DND-41 (cell line): ENCODE measurements at regions not wholly inside any gene's neighbourhood (a gene's known extent, or its start where the extent isn't known, plus 50 kb on each side); places are given as distances from the start of the nearest gene placed in this dataset.

Experiments used
- CTCF ChIP-seq: IDR thresholded peaks from 2 replicates; pipeline ENCODE4 v1.5.1; 2012; ENCODE audit warnings: borderline replicate concordance, low read length, moderate library complexity, mild to moderate bottlenecking; ENCODE audit not compliant: poor library complexity, severe bottlenecking; ENCODE audit errors: extremely low read depth
- EZH2 ChIP-seq: IDR thresholded peaks from 3 replicates; pipeline ENCODE4 v1.6.1; 2012; ENCODE audit warnings: borderline replicate concordance, low read depth, mild to moderate bottlenecking, moderate library complexity, low read length, inconsistent platforms; ENCODE audit not compliant: severe bottlenecking

- no peak for TF ChIP-seq CTCF
- no peak for TF ChIP-seq EZH2
Measured at GRCh38 chr9:80797101-80797829, 892.1 kb downstream of the TLE1 start.
